TTC549 (cell line): ENCODE measurements at regions not wholly inside any gene's neighbourhood (a gene's known extent, or its start where the extent isn't known, plus 50 kb on each side); places are given as distances from the start of the nearest gene placed in this dataset.
A peak's percentile ranks its signal among the peaks of the same experiment; 100 is the strongest.
"Not testable (repeated sequence)": the region's sequence is repeated elsewhere in the genome, so short reads cannot be mapped to it uniquely, and the experiment has no call there.

Experiments
- FAIRE-seq: peaks from 2 replicates; lab custom pipeline; 2012; peaks lifted over from hg19 to GRCh38; lab: Jason Lieb, UNC

- not testable (repeated sequence) for FAIRE-seq
Observed at GRCh38 chr6:26957399-26958127, 289.9 kb upstream of the PRSS16 start.

- FAIRE-seq: not testable (repeated sequence)
Observed at GRCh38 chr6:26961236-26961635, 286.3 kb upstream of the PRSS16 start.

- FAIRE-seq: no peak
Observed at GRCh38 chr6:27002447-27002846, 245.1 kb upstream of the PRSS16 start.

- no peak for FAIRE-seq
Observed at GRCh38 chr6:27007020-27007419, 240.5 kb upstream of the PRSS16 start.

GRCh38 chr6:27008613-27009012, 238.9 kb upstream of the PRSS16 start:
- FAIRE-seq: not testable (repeated sequence)

DNA sequence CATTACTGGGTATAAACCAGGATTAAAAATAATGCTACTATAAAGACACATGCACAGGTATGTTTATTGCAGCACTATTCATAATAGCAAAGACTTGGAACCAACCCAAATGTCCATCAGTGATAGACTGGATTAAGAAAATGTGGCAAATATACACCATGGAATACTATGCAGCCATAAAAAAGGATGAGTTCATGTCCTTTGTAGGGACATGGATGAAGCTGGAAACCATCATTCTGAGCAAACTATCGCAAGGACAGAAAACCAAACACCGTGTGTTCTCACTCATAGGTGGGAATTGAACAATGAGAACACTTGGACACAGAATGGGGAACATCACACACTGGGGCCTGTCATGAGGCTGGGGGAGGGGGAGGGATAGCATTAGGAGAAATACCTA, 233.4 kb upstream of the PRSS16 start:
- not testable (repeated sequence) for FAIRE-seq

DNA sequence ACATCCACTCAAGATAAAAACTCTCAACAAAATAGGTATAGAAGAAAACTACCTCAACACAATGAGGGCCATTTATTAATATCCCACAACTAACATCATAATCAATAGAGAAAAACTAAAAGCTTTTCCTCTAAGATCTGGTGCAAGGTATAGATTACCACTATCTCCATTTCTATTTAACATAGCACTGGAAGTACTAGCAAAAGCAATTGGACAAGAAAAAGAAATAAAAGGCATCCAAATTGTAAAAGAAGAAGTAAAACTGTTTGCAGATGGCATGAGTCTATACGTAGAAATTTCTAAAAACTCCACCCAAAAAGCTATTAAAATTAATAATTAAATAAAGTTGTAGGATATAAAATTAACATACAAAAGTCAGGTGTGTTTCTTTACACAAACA, 230.8 kb upstream of the PRSS16 start:
- FAIRE-seq: no peak

GRCh38 chr6:27018401-27018800, 229.1 kb upstream of the PRSS16 start:
- FAIRE-seq: not testable (repeated sequence)

- peak; percentile 76 for FAIRE-seq
Observed at GRCh38 chr6:27019651-27020552, 227.6 kb upstream of the PRSS16 start.

GRCh38 chr6:27020553-27020880, 227.0 kb upstream of the PRSS16 start:
- FAIRE-seq: no peak

GRCh38 chr6:27023664-27024063, 223.8 kb upstream of the PRSS16 start:
- no peak for FAIRE-seq

GRCh38 chr6:27025351-27025750, 222.2 kb upstream of the PRSS16 start:
- FAIRE-seq: no peak

- FAIRE-seq: no peak
Observed at GRCh38 chr6:27026361-27026760, 221.1 kb upstream of the PRSS16 start.

DNA sequence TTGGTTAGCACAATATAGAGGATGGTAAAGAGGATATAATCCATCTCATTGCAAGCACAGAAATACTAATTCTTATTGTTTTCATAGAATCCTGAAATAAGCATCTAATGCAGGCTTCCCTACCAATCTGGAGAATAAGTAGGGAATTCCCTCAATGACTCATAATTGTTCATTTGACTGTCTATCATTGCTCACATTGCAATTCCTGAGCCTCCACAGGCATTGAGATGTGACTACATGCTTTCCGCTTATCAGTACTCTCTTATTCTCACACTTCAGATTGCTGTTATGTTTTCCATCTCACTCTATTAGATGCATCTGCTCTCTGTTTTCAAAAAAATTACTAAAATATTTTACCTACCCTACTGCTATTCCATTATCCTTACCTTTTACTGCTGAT, 216.2 kb upstream of the PRSS16 start:
- no peak for FAIRE-seq

GRCh38 chr6:27038498-27038897, 209.0 kb upstream of the PRSS16 start:
- no peak for FAIRE-seq

DNA sequence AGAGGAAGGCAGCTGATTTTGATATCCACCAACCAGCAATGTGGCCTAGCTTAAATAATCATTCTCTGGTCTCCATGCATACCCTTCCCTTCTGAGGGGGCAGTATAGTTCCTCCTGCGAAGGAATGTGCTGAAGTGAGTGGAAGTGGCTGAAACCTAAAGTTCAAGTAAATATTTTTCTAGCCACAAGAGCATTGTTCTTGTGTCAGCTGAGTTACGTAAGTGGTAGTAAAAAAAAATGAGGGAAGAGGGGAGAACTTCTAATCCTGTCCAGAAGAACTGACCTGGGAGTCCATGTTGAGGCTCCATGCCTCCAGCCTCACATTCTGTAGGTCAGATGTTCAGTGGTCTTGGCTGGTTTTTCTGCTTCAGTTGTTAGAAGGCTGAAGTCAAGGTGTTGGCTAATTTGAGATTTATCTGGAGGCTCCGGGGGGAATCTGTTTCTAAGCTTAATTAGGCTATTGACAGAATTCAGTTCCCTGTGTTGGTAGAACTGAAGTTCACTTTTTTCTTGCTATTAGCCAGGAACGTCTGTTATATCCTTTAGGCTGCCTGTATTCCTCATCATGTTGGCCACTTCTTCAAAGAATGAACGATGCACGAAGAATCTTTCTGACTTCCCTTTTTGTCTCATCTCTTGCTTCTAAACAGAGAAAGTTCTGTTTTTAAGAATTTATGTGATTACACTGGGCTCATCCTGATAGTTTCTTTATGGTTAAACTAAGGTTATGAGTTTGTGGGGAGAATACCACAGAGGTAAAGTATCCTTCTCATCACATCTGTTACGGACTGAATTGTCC, 207.1 kb upstream of the PRSS16 start:
- FAIRE-seq: no peak

DNA sequence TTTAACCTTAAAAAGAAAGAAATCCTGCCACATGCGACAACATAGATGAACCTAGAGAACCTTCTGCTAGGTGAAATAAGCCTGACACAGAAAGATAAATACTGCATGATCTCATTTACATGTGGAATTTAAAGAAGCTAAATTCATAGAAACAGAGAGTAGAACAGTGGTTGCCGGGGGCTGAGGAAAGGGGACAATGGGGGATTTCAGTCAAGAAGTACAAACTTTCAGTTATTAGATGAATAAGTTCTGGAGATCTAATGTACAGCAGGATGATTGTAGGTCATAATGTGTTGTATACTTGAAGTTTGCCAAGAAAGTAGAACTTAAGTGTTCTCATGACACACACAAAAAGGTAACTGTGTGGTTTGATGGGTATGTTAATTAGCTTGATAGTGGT, 204.3 kb upstream of the PRSS16 start:
- FAIRE-seq: no peak

DNA sequence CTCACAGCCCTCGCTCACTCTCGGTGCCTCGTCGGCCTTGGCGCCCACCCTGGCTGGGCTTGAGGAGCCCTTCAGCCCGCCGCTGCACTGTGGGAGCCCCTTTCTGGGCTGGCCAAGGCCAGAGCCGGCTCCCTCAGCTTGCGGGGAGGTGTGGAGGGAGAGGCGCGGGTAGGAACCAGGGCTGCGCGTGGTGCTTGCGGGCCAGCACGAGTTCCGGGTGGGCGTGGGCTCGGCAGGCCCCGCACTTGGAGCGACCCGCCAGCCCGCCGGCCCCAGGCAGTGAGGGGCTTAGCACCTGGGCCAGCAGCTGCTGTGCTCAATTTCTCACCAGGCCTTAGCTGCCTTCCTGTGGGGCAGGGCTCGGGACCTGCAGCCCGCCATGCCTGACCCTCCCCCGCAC, 202.4 kb upstream of the PRSS16 start:
- FAIRE-seq: not testable (repeated sequence)

DNA sequence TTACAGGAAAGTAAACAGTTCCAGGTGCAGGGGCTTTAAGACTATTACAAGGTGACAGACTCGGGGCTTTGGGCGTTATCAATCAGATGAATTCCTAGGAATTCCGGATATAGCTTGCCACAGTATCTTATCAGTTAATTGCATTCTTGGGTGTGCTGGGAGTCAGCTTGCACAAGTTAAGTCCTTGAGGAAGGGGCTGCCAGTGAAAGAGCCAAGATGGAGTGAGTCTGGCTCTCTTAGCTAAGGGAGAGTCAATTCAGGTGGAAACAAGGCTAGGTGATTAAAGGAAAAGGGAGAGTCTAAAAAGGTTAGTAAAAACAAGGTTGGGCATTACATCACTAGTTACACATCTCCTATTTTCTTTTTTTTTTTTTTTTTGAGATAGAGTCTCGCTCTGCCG, 199.8 kb upstream of the PRSS16 start:
- not testable (repeated sequence) for FAIRE-seq

DNA sequence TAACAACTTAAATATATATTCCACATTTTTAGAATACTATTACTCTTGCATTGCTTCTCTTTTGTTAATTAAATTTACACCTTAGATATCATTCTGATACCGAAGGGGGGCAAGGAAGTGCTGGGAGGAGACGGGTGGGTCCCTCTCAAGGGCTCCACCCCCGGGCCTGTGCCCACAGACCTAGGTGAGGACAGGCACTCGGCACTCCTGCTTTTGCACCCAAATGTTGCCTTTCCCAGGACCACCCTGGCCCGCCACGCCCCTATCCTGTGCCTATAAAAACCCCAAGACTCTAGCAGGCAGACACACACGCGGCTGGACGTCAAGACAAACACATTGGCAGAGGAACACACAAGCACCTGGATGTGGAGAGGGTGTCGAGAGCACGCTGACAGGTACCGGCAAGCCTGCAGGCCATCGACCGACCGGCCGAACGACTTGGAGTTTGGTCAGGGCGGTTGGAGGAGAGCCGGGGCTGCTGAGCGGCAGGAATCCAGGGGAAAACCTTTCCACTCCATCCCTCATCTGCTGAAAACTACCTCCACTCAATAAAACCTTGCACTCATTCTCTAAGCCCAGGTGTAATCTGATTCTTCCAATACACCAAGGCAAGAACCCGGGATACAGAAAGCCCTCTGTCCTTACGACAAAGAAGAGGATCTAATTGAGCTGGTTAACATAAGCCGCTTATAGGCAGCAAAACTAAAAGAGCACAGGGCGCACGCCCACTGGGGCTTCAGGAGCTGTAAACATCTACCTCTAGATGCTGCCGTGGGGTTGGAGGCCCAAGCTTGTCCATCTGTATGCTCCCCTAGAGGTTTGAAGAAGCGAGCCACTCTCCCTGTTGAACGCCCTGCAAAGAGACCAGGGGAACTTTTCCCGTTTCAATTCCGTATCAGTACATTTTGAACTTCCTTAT, 197.4 kb upstream of the PRSS16 start:
- no peak for FAIRE-seq

GRCh38 chr6:27052082-27052730, 195.3 kb upstream of the PRSS16 start:
- not testable (repeated sequence) for FAIRE-seq
